HEK293 (cell line): ENCODE measurements at regions not wholly inside any gene's neighbourhood (a gene's known extent, or its start where the extent isn't known, plus 50 kb on each side); places are given as distances from the start of the nearest gene placed in this dataset.
"Not testable (repeated sequence)": the region's sequence is repeated elsewhere in the genome, so short reads cannot be mapped to it uniquely, and the experiment has no call there.

Experiments used
- CTCF ChIA-PET: fragments of 350-600 bp; formaldehyde crosslinking; extraction: SDS; loops from one replicate; lab custom pipeline; 2021; ENCODE audit warnings: antibody characterized with exemption; lab: Yijun Ruan, JAX
- POLR2A ChIA-PET: fragments of 300-600 bp; formaldehyde crosslinking; extraction: SDS; loops from one replicate; lab custom pipeline; 2020; ENCODE audit warnings: antibody characterized with exemption, inconsistent platforms; lab: Yijun Ruan, JAX
- H3K27ac ChIP-seq: fragments of 200-500 bp; sonication (Bioruptor generic); 2 replicates; pipeline ENCODE4 v1.5.1; 2014; ENCODE audit warnings: low read depth, low read length, control low read depth, inconsistent platforms; ENCODE audit errors: extremely low read depth
- H3K36me3 ChIP-seq, 2 experiments: fragments of 200-500 bp in 1 of 2; sonication (Bioruptor generic) in 1 of 2; 1 replicate in 1 of 2; 2 replicates in 1 of 2; pipeline ENCODE4 v1.5.1; 2014 to 2017; ENCODE audit warnings: inconsistent platforms in 2 of 2, low read length in 2 of 2; ENCODE audit not compliant: control insufficient read depth in 2 of 2, insufficient read depth in 1 of 2
- H3K4me1 ChIP-seq: fragments of 200-500 bp; sonication (Bioruptor generic); 2 replicates; pipeline ENCODE4 v1.5.1; 2014; ENCODE audit warnings: mild to moderate bottlenecking, low read length, inconsistent platforms; ENCODE audit not compliant: control insufficient read depth, insufficient read depth
- H3K4me3 ChIP-seq: 2 replicates; pipeline ENCODE4 v1.5.1; 2011; ENCODE audit warnings: low read depth, mild to moderate bottlenecking, control low read depth, low read length, moderate library complexity
- H3K9me3 ChIP-seq: fragments of 200-500 bp; sonication (Bioruptor generic); 2 replicates; pipeline ENCODE4 v1.5.1; 2014; ENCODE audit warnings: low read depth, low read length, inconsistent platforms; ENCODE audit not compliant: control insufficient read depth, insufficient read depth
- EGR2 ChIP-seq: fragments of 450-650 bp; formaldehyde crosslinking; IDR thresholded peaks from 2 replicates; pipeline ENCODE4 v1.5.1; 2016; ENCODE audit warnings: low read depth, missing biosample characterization, missing genetic modification characterization
- GLIS1 ChIP-seq: fragments of 450-650 bp; formaldehyde crosslinking; IDR thresholded peaks from 2 replicates; pipeline ENCODE4 v1.5.1; 2016; ENCODE audit warnings: missing biosample characterization, missing genetic modification characterization
- HIC1 ChIP-seq: fragments of 450-650 bp; formaldehyde crosslinking; IDR thresholded peaks from 2 replicates; pipeline ENCODE4 v1.5.1; 2016; ENCODE audit warnings: missing biosample characterization, missing genetic modification characterization
- KLF10 ChIP-seq: fragments of 450-650 bp; IDR thresholded peaks from 2 replicates; pipeline ENCODE4 v1.5.1; 2018; ENCODE audit warnings: missing biosample characterization, mild to moderate bottlenecking, missing genetic modification characterization
- KLF8 ChIP-seq: fragments of 450-650 bp; formaldehyde crosslinking; IDR thresholded peaks from 2 replicates; pipeline ENCODE4 v1.5.1; 2016; ENCODE audit warnings: missing biosample characterization, missing genetic modification characterization
- ZBTB21 ChIP-seq: fragments of 450-650 bp; formaldehyde crosslinking; IDR thresholded peaks from 2 replicates; pipeline ENCODE4 v1.5.1; 2017; ENCODE audit warnings: missing biosample characterization, missing genetic modification characterization
- ZBTB8A ChIP-seq: fragments of 450-650 bp; formaldehyde crosslinking; IDR thresholded peaks from 2 replicates; pipeline ENCODE4 v1.5.1; 2016; ENCODE audit warnings: missing biosample characterization, missing genetic modification characterization
- ZFP37 ChIP-seq: fragments of 450-650 bp; formaldehyde crosslinking; IDR thresholded peaks from 2 replicates; pipeline ENCODE4 v1.5.1; 2016; ENCODE audit warnings: missing biosample characterization, missing genetic modification characterization
- ZIC2 ChIP-seq: fragments of 450-650 bp; formaldehyde crosslinking; IDR thresholded peaks from 2 replicates; pipeline ENCODE4 v1.5.1; 2016; ENCODE audit warnings: missing biosample characterization, missing genetic modification characterization
- ZNF121 ChIP-seq: fragments of 450-650 bp; formaldehyde crosslinking; IDR thresholded peaks from 2 replicates; pipeline ENCODE4 v1.5.1; 2016; ENCODE audit warnings: missing biosample characterization, missing genetic modification characterization
- ZNF2 ChIP-seq: fragments of 450-650 bp; formaldehyde crosslinking; IDR thresholded peaks from 2 replicates; pipeline ENCODE4 v1.5.1; 2016; ENCODE audit warnings: missing biosample characterization, missing genetic modification characterization
- ZNF341 ChIP-seq: fragments of 450-650 bp; formaldehyde crosslinking; IDR thresholded peaks from 2 replicates; pipeline ENCODE4; 2016; ENCODE audit warnings: low read depth, missing biosample characterization, missing genetic modification characterization
- ZNF366 ChIP-seq: fragments of 450-650 bp; formaldehyde crosslinking; conservative IDR thresholded peaks from 2 replicates; pipeline ENCODE4 v1.5.1; 2016; ENCODE audit warnings: missing biosample characterization, missing genetic modification characterization
- ZNF423 ChIP-seq: fragments of 450-650 bp; formaldehyde crosslinking; IDR thresholded peaks from 2 replicates; pipeline ENCODE4 v1.5.1; 2016; ENCODE audit warnings: missing biosample characterization, missing genetic modification characterization
- ZNF513 ChIP-seq: fragments of 450-650 bp; IDR thresholded peaks from 2 replicates; pipeline ENCODE4 v1.5.1; 2018; ENCODE audit warnings: missing biosample characterization, missing genetic modification characterization
- ZNF629 ChIP-seq: fragments of 450-650 bp; formaldehyde crosslinking; IDR thresholded peaks from 2 replicates; pipeline ENCODE4 v1.5.1; 2017; ENCODE audit warnings: missing biosample characterization, missing genetic modification characterization
- ZNF768 ChIP-seq: fragments of 450-650 bp; formaldehyde crosslinking; IDR thresholded peaks from 2 replicates; pipeline ENCODE4 v1.5.1; 2018; ENCODE audit warnings: missing biosample characterization, mild to moderate bottlenecking, missing genetic modification characterization
- ZNF843 ChIP-seq: fragments of 450-650 bp; formaldehyde crosslinking; IDR thresholded peaks from 2 replicates; pipeline ENCODE4 v1.5.1; 2016; ENCODE audit warnings: missing biosample characterization, missing genetic modification characterization

- H3K9me3 ChIP-seq, H3K4me1 ChIP-seq, H3K4me3 ChIP-seq, H3K27ac ChIP-seq, H3K36me3 ChIP-seq, CTCF ChIA-PET, POLR2A ChIA-PET: not testable (repeated sequence)
- peak; percentile 71 for TF ChIP-seq ZNF121
Observed at GRCh38 chr1:148413385-148413784, 69.7 kb downstream of the PPIAL4G start.

GRCh38 chr1:148404786-148405568 lies 78.1 kb downstream of the PPIAL4G start:
- H3K36me3 ChIP-seq, H3K27ac ChIP-seq, H3K9me3 ChIP-seq, POLR2A ChIA-PET, H3K4me3 ChIP-seq, H3K4me1 ChIP-seq, CTCF ChIA-PET: not testable (repeated sequence)

- POLR2A ChIA-PET, H3K36me3 ChIP-seq, CTCF ChIA-PET, H3K4me1 ChIP-seq, H3K27ac ChIP-seq, H3K9me3 ChIP-seq, H3K4me3 ChIP-seq: not testable (repeated sequence)
- peak; percentile 91 for TF ChIP-seq ZNF513 (tag by site-specific recombination)
Observed at GRCh38 chr1:148403925-148404324, 79.2 kb downstream of the PPIAL4G start.

GRCh38 chr1:148403085-148403456 lies 80.0 kb downstream of the PPIAL4G start:
- H3K9me3 ChIP-seq, H3K36me3 ChIP-seq, H3K4me1 ChIP-seq, H3K27ac ChIP-seq, H3K4me3 ChIP-seq, CTCF ChIA-PET: not testable (repeated sequence)
- POLR2A ChIA-PET = interaction anchor here (1.0 to 1.6 kb wide), 3 partner anchors 14 to 140 kb away, joined by 5 to 8 read pairs (median 6); no protein-coding TSS in a partner anchor

- peak overlapping the region; percentile 57 for H3K4me3 ChIP-seq
- CTCF ChIA-PET, H3K9me3 ChIP-seq, H3K4me1 ChIP-seq, H3K36me3 ChIP-seq: not testable (repeated sequence)
- POLR2A ChIA-PET = interaction anchor here (1.0 to 1.6 kb wide), 4 partner anchors 14 to 139 kb away, joined by 4 to 8 read pairs (median 6); no protein-coding TSS in a partner anchor
- H3K27ac ChIP-seq = peak overlapping the region; percentile 85
- TF ChIP-seq ZNF843 (tag by site-specific recombination) (0 out of 2 replicates have a peak, but pooled peaks have one; percentile 33), ZNF2 (tag by site-specific recombination) (0 out of 2 replicates have a peak, but pooled peaks have one; percentile 72), KLF8 (peak; percentile 88), ZIC2 (tag by site-specific recombination) (peak; percentile 93), ZNF768 (tag by site-specific recombination) (peak; percentile 16; the same call in 1 of the 2 replicates), GLIS1 (tag by site-specific recombination) (peak; percentile 81), EGR2 (tag by site-specific recombination) (peak; percentile 60), ZNF629 (tag by site-specific recombination) (peak; percentile 100), ZNF423 (tag by site-specific recombination) (peak; percentile 75; the same call in 1 of the 2 replicates), ZBTB8A (tag by site-specific recombination) (peak; percentile 94), HIC1 (tag by site-specific recombination) (0 out of 2 replicates have a peak, but pooled peaks have one; percentile 39), ZNF341 (tag by site-specific recombination) (peak; percentile 98), ZBTB21 (peak; percentile 99), ZNF366 (peak; percentile 76), KLF10 (tag by site-specific recombination) (peak; percentile 82), ZFP37 (0 out of 2 replicates have a peak, but pooled peaks have one; percentile 52)
Observed at GRCh38 chr1:148402152-148403084, 80.7 kb downstream of the PPIAL4G start.
